GM23338 (cell line): ENCODE measurements at regions not wholly inside any gene's neighbourhood (a gene's known extent, or its start where the extent isn't known, plus 50 kb on each side); places are given as distances from the start of the nearest gene placed in this dataset.
A peak's percentile ranks its signal among the peaks of the same experiment; 100 is the strongest.

Experiments used
- ATAC-seq: fragments of 200-7000 bp; cut with Tn5 transposase; 3 replicates; pipeline ENCODE4 v1.9.1; 2020
- DNase-seq: peaks from one replicate; pipeline ENCODE4 v3.0.0-alpha.2; 2015; ENCODE audit warnings: low spot score
- H2AFZ ChIP-seq: fragments of 200-600 bp; sonication (generic); 2 replicates; pipeline ENCODE4 v1.8.0; 2016; ENCODE audit warnings: antibody characterized with exemption, mild to moderate bottlenecking, moderate library complexity
- H3F3A ChIP-seq: fragments of 200-600 bp; sonication (generic); replicated peaks from 2 replicates; pipeline ENCODE4 v1.8.0; 2017; ENCODE audit warnings: antibody characterized with exemption, mixed run types, low read depth
- H3K27ac ChIP-seq: fragments of 200-600 bp; sonication (generic); 2 replicates; pipeline ENCODE4 v1.6.1; 2016; ENCODE audit warnings: low read depth
- H3K27me3 ChIP-seq: fragments of 200-600 bp; sonication (generic); 2 replicates; pipeline ENCODE4 v1.8.0; 2016; ENCODE audit warnings: mild to moderate bottlenecking, mixed run types, moderate library complexity; ENCODE audit not compliant: insufficient read depth
- H3K36me3 ChIP-seq: fragments of 200-600 bp; sonication (generic); 2 replicates; pipeline ENCODE4 v1.8.0; 2016; ENCODE audit warnings: mild to moderate bottlenecking; ENCODE audit not compliant: insufficient read depth
- H3K4me1 ChIP-seq: fragments of 200-600 bp; sonication (generic); 2 replicates; pipeline ENCODE4 v1.8.0; 2016; ENCODE audit warnings: mild to moderate bottlenecking, moderate library complexity; ENCODE audit not compliant: insufficient read depth
- H3K4me2 ChIP-seq: fragments of 200-600 bp; sonication (generic); 2 replicates; pipeline ENCODE4 v1.7.1; 2017; ENCODE audit warnings: mixed run types
- H3K4me3 ChIP-seq: fragments of 200-600 bp; sonication (generic); 2 replicates; pipeline ENCODE4 v1.6.1; 2016; ENCODE audit warnings: mixed run types
- H3K79me2 ChIP-seq: fragments of 200-600 bp; sonication (generic); replicated peaks from 2 replicates; pipeline ENCODE4 v1.8.0; 2017; ENCODE audit warnings: mild to moderate bottlenecking; ENCODE audit not compliant: insufficient read depth
- H3K9me2 ChIP-seq: fragments of 200-600 bp; sonication (generic); 2 replicates; pipeline ENCODE4 v1.8.0; 2017; ENCODE audit not compliant: insufficient read depth
- H4K20me1 ChIP-seq: fragments of 200-600 bp; sonication (generic); replicated peaks from 2 replicates; pipeline ENCODE4 v1.8.0; 2017; ENCODE audit warnings: mild to moderate bottlenecking; ENCODE audit not compliant: insufficient read depth
- H3K27ac Mint-ChIP-seq: 2 replicates; pipeline ENCODE4 v1.8.0; 2020; ENCODE audit warnings: inconsistent platforms, mild to moderate bottlenecking, moderate library complexity, mixed read lengths
- H3K27me3 Mint-ChIP-seq: 3 replicates; pipeline ENCODE4 v1.8.0; 2022; ENCODE audit warnings: low read depth, mild to moderate bottlenecking, moderate library complexity, mixed read lengths, inconsistent platforms; ENCODE audit not compliant: insufficient read depth, poor library complexity
- H3K36me3 Mint-ChIP-seq: 3 replicates; pipeline ENCODE4 v1.8.0; 2021; ENCODE audit warnings: low read depth, mild to moderate bottlenecking, inconsistent platforms, moderate library complexity, mixed read lengths
- H3K4me1 Mint-ChIP-seq: 3 replicates; pipeline ENCODE4 v1.8.0; 2020; ENCODE audit warnings: mild to moderate bottlenecking, inconsistent platforms, mixed read lengths
- H3K4me3 Mint-ChIP-seq: 3 replicates; pipeline ENCODE4 v1.8.0; 2021; ENCODE audit warnings: moderate library complexity, mild to moderate bottlenecking, inconsistent platforms, mixed read lengths
- H3K9me3 Mint-ChIP-seq: 3 replicates; pipeline ENCODE4 v1.8.0; 2020; ENCODE audit warnings: moderate library complexity, mild to moderate bottlenecking, inconsistent platforms, mixed read lengths
- CREB1 ChIP-seq: fragments of 250-450 bp; sonication (Bioruptor Pico); IDR thresholded peaks from 2 replicates; pipeline ENCODE4 v1.5.0; 2020; ENCODE audit warnings: low read depth, mild to moderate bottlenecking, moderate library complexity
- CTCF ChIP-seq, 2 experiments: fragments of 200-600 bp in 1 of 2; sonication (generic) in 1 of 2; conservative IDR thresholded peaks; 2 replicates each; pipeline versions ENCODE4 v1.5.1 to v1.6.1; 2016 to 2017; ENCODE audit warnings: antibody characterized with exemption in 2 of 2, low read depth in 2 of 2, mild to moderate bottlenecking in 2 of 2, moderate library complexity in 1 of 2
- ETS1 ChIP-seq: IDR thresholded peaks from 2 replicates; pipeline ENCODE4 v1.6.1; 2016; ENCODE audit warnings: antibody characterized with exemption
- EZH2 ChIP-seq: fragments of 200-600 bp; sonication (generic); IDR thresholded peaks from one replicate; pipeline ENCODE4 v1.8.0; 2017; ENCODE audit warnings: antibody characterized with exemption, mild to moderate bottlenecking, low read depth; ENCODE audit not compliant: unreplicated experiment
- EZH2phosphoT487 ChIP-seq: fragments of 200-600 bp; sonication (generic); IDR thresholded peaks from one replicate; pipeline ENCODE4 v1.8.1; 2018; ENCODE audit warnings: antibody characterized with exemption; ENCODE audit not compliant: unreplicated experiment
- JUNB ChIP-seq: IDR thresholded peaks from one replicate; pipeline ENCODE4 v1.6.1; 2016; ENCODE audit warnings: antibody characterized with exemption; ENCODE audit not compliant: unreplicated experiment
- NANOG ChIP-seq: IDR thresholded peaks from 2 replicates; pipeline ENCODE4 v1.6.1; 2016; ENCODE audit warnings: antibody characterized with exemption, borderline replicate concordance
- POLR2AphosphoS5 ChIP-seq: IDR thresholded peaks from 2 replicates; pipeline ENCODE4 v1.6.1; 2016; ENCODE audit warnings: antibody characterized with exemption, low read depth
- REST ChIP-seq: IDR thresholded peaks from one replicate; pipeline ENCODE4 v1.6.1; 2018; ENCODE audit warnings: antibody characterized with exemption; ENCODE audit not compliant: unreplicated experiment
- STAT1 ChIP-seq: IDR thresholded peaks from one replicate; pipeline ENCODE4 v1.6.1; 2016; ENCODE audit warnings: antibody characterized with exemption; ENCODE audit not compliant: unreplicated experiment
- ZNF114 ChIP-seq: fragments of 250-450 bp; sonication (Bioruptor Pico); IDR thresholded peaks from 2 replicates; pipeline ENCODE4 v1.5.0; 2020; ENCODE audit warnings: mild to moderate bottlenecking, moderate library complexity
- ZNF331 ChIP-seq: fragments of 250-450 bp; sonication (Bioruptor Pico); IDR thresholded peaks from 2 replicates; pipeline ENCODE4 v1.5.0; 2020; ENCODE audit warnings: low read depth, mild to moderate bottlenecking, moderate library complexity
- ZNF462 ChIP-seq: fragments of 250-450 bp; sonication (Bioruptor Pico); IDR thresholded peaks from 2 replicates; pipeline ENCODE4 v1.5.0; 2020; ENCODE audit warnings: mild to moderate bottlenecking, moderate library complexity

- ATAC-seq (peak; percentile 42; the same call in 2 of the 3 replicates), DNase-seq (no peak)
- Histone ChIP-seq H4K20me1 (no peaks in the 10 kb centered on the region), H3K27ac (no peak overlapping the region), H3K4me1 (no peaks in the 10 kb centered on the region), H3K9me2 (no peaks in the 10 kb centered on the region), H3K79me2 (no peaks in the 10 kb centered on the region), H3K4me3 (no peak overlapping the region), H2AFZ (no peak overlapping the region), H3K4me2 (no peak overlapping the region), H3F3A (no peaks in the 10 kb centered on the region), H3K36me3 (peaks cover 3% of the 10 kb centered on the region; the same call in 1 of the 2 replicates), H3K27me3 (no peaks in the 10 kb centered on the region)
- no peak overlapping the region for H3K27ac Mint-ChIP-seq
- H3K27me3 Mint-ChIP-seq: peaks cover 1% of the 10 kb centered on the region
- H3K9me3 Mint-ChIP-seq: peaks cover 5% of the 10 kb centered on the region
- TF ChIP-seq ZNF331 (CRISPR knock-in tag) (no peak), CREB1 (no peak), ZNF114 (CRISPR knock-in tag) (no peak), REST (no peak), EZH2 (no peak), CTCF (conservative IDR thresholded peaks at IDR 0.05; ENCODE audit: low read depth in 2 of 2) (no peak), ETS1 (no peak), ZNF462 (CRISPR knock-in tag) (no peak), EZH2phosphoT487 (no peak), POLR2AphosphoS5 (no peak), NANOG (no peak), JUNB (no peak), STAT1 (no peak)
- no peaks in the 10 kb centered on the region; the same call in 2 of the 3 replicates for H3K36me3 Mint-ChIP-seq
- H3K4me1 Mint-ChIP-seq: peaks cover 11% of the 10 kb centered on the region
- no peak overlapping the region for H3K4me3 Mint-ChIP-seq
These were observed 863.4 kb upstream of the KLHL29 start for GRCh38 chr2:22521620-22522019.
